Pancreas (tissue), 10 donors: ENCODE measurements at regions not wholly inside any gene's neighbourhood (a gene's known extent, or its start where the extent isn't known, plus 50 kb on each side); places are given as distances from the start of the nearest gene placed in this dataset.
"Not testable (repeated sequence)": the region's sequence is repeated elsewhere in the genome, so short reads cannot be mapped to it uniquely, and the experiment has no call there.

Experiments
- ATAC-seq, 4 donors: fragments of 200-7000 bp; cut with Tn5 transposase; one replicate each; pipeline versions ENCODE4 v1.8.0 to v1.9.1; 2020; ENCODE audit warnings: mild to moderate bottlenecking in 4 of 4, moderate library complexity in 4 of 4
- DNase-seq, 6 donors: peaks; one replicate each; pipeline ENCODE4 v3.0.0-alpha.2; 2020
- FAIRE-seq: peaks from 2 replicates; lab custom pipeline; 2012; peaks lifted over from hg19 to GRCh38; lab: Jason Lieb, UNC
- H3K27ac ChIP-seq, 4 donors: fragments of 200-600 bp; sonication (generic); 1 replicate in 3 of 4; 2 replicates in 1 of 4; pipeline versions ENCODE4 v1.5.0 to v1.8.0; 2020
- H3K27me3 ChIP-seq, 4 donors: fragments of 200-600 bp; one replicate each; pipeline ENCODE4 v1.8.0; 2021
- H3K36me3 ChIP-seq, 3 donors: fragments of 200-600 bp; sonication (generic) in 1 of 3; one replicate each; pipeline versions ENCODE4 v1.5.0 to v1.8.0; 2020 to 2021
- H3K4me1 ChIP-seq, 3 donors: fragments of 200-600 bp; one replicate each; pipeline ENCODE4 v1.8.0; 2021
- H3K4me3 ChIP-seq, 4 donors: fragments of 200-600 bp; sonication (generic) in 2 of 4; one replicate each; pipeline versions ENCODE4 v1.5.0 to v1.8.0; 2020 to 2021
- H3K9me3 ChIP-seq, 4 donors: fragments of 200-600 bp; one replicate each; pipeline ENCODE4 v1.8.0; 2021
- CTCF ChIP-seq, 4 donors: fragments of 200-600 bp; sonication (generic) in 3 of 4; IDR thresholded peaks; one replicate each; pipeline versions ENCODE4 v1.5.0 to v1.8.0; 2021; ENCODE audit warnings: antibody characterized with exemption in 4 of 4
- WGBS, 2 donors: extraction: QIAGEN DNeasy Blood & Tissue Kit; methylation state at CpG; one replicate each; pipeline ENCODE4 v1.1.7; 2013; 5-methylcytosine and 5-hydroxymethylcytosine counted together
- intact Hi-C, 3 donors: fragments of 100-400 bp; cut with DNase I; formaldehyde crosslinking; loops; one replicate each; pipeline versions ENCODE4 v1.11.1 to v1.14.2; 2022
- donor health status: healthy with polysubstance abuse.
- donor health status: DM: no; HTN: no; CAD: no; lungs with moderate emphysema.
- donor health status: DM: no; HTN: no; CAD: no.
- donor health status: control.
- donor health status: control.
- donor health status: Bipolar disorder and iron deficiency.
- donor health status: DM: yes; HTN: yes; CAD: no.
- donor health status: DM: no; HTN: no; CAD: no.
- donor health status: DM: no; HTN: no; CAD: no.
- donor health status: DM: yes; HTN: yes; CAD: no.

DNA sequence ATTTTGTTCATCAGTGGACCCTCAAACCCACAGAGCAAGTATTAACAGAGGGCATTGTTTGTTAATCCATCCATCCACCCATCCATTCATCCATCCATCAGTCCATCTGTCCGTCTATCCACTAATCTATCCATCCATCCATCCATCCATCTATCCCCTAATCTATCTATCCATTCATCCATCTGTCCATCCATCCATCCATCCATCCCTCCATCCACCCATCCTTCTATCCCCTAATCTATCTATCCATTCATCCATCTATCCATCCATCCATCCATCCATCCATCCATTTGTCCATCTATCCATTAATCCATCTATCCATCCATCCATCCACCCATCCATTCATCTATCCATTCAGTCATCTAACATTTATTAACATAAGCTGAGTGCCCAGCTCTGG, 307.3 kb downstream of the MIAT start:
- Histone ChIP-seq H3K9me3 (no peaks in the 10 kb centered on the region), H3K36me3 (no peaks in the 10 kb centered on the region), H3K4me3 (no peak overlapping the region), H3K4me1 (no peaks in the 10 kb centered on the region), H3K27ac (no peak overlapping the region), H3K27me3 (no peaks in the 10 kb centered on the region)
- intact Hi-C loops = no loop called here
- 72 to 80% methylated on average over 1 of the region's 1 CpG for WGBS, 2 donors
- FAIRE-seq (no peak), DNase-seq (no peak), ATAC-seq (no peak)
- TF ChIP-seq CTCF (IDR thresholded peaks at IDR 0.05) = no peak

DNA sequence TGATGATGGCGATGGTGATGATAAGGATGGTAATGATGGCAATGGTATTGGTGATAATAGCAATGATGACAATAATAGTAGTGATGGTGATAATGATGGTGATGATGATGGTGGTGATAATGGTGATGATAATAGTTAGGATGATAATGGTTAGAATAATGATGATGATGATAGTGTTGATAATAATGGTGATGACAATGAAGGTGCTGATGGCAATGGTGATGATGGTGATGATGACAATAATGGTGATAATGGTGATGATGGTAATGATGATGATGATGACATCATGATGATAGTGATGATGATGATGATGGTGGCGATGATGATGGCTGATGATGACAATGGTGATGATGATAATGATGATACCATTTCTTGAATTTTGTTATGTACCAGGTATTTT, 309.9 kb downstream of the MIAT start:
- intact Hi-C loops = no loop called here
- no peak for TF ChIP-seq CTCF (IDR thresholded peaks at IDR 0.05)
- Histone ChIP-seq H3K27me3 (no peaks in the 10 kb centered on the region), H3K27ac (no peak overlapping the region), H3K4me1 (no peaks in the 10 kb centered on the region), H3K36me3 (no peaks in the 10 kb centered on the region), H3K4me3 (no peak overlapping the region), H3K9me3 (no peaks in the 10 kb centered on the region)
- 91 to 98% methylated on average over 2 of the region's 2 CpGs for WGBS, 2 donors
- FAIRE-seq = no peak
- no peak for DNase-seq
- ATAC-seq = no peak

DNA sequence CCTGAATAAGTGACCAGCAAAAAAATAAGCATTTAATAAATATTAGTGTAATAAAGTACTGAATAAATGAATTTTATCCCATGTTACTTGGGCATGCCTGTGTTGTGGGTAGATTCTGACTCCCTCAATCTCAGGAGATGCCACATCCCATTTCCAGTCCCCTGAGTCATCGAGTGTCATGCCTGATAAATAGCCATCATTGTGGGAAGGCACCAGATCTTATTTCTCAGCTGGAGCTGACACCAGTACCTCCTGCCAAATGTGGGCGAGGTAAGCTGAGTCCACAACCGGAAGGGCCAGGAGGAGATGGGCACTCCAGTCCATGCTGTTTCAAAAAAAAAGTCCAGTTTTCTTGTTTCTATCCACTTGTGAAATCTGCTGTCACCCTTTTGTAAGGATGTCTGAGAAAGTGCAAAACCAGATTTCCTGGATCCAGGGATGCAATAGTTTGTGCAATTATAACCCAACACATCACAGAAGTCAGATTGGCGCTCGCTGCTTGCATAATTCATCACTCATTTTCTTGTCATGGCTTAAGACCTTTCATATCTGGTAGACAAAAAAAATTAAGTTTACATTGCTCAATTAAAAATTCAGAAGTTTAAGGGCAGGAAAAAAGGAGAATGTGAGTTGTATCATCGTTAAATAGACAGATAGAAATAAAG, 311.6 kb downstream of the MIAT start:
- no peak overlapping the region for H3K4me3 ChIP-seq
- H3K27ac ChIP-seq = no peak overlapping the region
- 75 to 76% methylated on average over 6 of the region's 6 CpGs for WGBS, 2 donors
- ATAC-seq (peak in 1 of 4 donors; percentile 35), DNase-seq (no peak), FAIRE-seq (no peak)
- no peak for TF ChIP-seq CTCF (IDR thresholded peaks at IDR 0.05)
- intact Hi-C loops = no loop called here
- no peaks in the 10 kb centered on the region for H3K9me3 ChIP-seq
- H3K4me1 ChIP-seq = no peaks in the 10 kb centered on the region
- H3K36me3 ChIP-seq = no peaks in the 10 kb centered on the region
- H3K27me3 ChIP-seq = no peaks in the 10 kb centered on the region

- DNase-seq (no peak), FAIRE-seq (no peak), ATAC-seq (peak in 2 of 4 donors; percentile 29 to 54)
- Histone ChIP-seq H3K9me3 (no peaks in the 10 kb centered on the region), H3K4me1 (no peaks in the 10 kb centered on the region), H3K27ac (no peak overlapping the region), H3K4me3 (no peak overlapping the region), H3K27me3 (no peaks in the 10 kb centered on the region), H3K36me3 (no peaks in the 10 kb centered on the region)
- intact Hi-C loops = no loop called here
- TF ChIP-seq CTCF (IDR thresholded peaks at IDR 0.05) = no peak
- WGBS, 2 donors = 15 to 29% methylated on average over 5 of the region's 5 CpGs
Observed at GRCh38 chr22:26970809-26971394, 313.5 kb downstream of the MIAT start.

GRCh38 chr22:26972286-26972685, 314.9 kb downstream of the MIAT start:
- H3K4me3 ChIP-seq = no peak overlapping the region
- H3K27ac ChIP-seq = no peak overlapping the region
- TF ChIP-seq CTCF (IDR thresholded peaks at IDR 0.05) = no peak
- no peaks in the 10 kb centered on the region for H3K4me1 ChIP-seq
- H3K27me3 ChIP-seq = no peaks in the 10 kb centered on the region
- intact Hi-C loops = no loop called here
- FAIRE-seq = no peak
- no peak for ATAC-seq
- H3K9me3 ChIP-seq = no peaks in the 10 kb centered on the region
- WGBS, 2 donors = 77 to 84% methylated on average over 6 of the region's 6 CpGs
- H3K36me3 ChIP-seq = no peaks in the 10 kb centered on the region
- no peak for DNase-seq

DNA sequence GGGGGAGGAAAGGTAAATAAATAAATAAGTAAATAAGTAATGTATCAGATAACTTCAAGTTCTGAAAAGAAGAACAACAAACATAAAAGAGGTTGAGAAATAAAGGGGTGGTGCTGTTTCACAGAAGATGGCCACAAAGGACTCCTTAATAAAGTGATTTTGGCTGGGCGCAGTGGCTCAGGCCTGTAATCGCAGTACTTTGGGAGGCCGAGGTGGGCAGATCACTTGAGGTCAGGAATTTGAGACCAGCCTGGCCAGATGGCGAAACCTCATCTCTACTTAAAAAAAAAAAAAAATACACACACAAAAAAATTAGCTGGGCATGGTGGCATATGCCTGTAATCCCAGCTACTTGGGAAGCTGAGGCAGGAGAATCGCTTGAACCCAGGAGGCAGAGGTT, 315.5 kb downstream of the MIAT start:
- H3K27ac ChIP-seq, ATAC-seq, H3K9me3 ChIP-seq, FAIRE-seq, intact Hi-C loops, DNase-seq, H3K27me3 ChIP-seq, H3K4me1 ChIP-seq, H3K36me3 ChIP-seq, H3K4me3 ChIP-seq: not testable (repeated sequence)
- 83 to 86% methylated on average over 5 of the region's 5 CpGs for WGBS, 2 donors
